WTC11 (cell line): ENCODE measurements at regions not wholly inside any gene's neighbourhood (a gene's known extent, or its start where the extent isn't known, plus 50 kb on each side); places are given as distances from the start of the nearest gene placed in this dataset.

Experiments used
- ATAC-seq: fragments of 200-7000 bp; cut with Tn5 transposase; 2 replicates; pipeline ENCODE4 v1.10.0; 2021; ENCODE audit warnings: mild to moderate bottlenecking, moderate library complexity
- CTCF ChIA-PET: fragments of 300-600 bp; sonication (Branson Sonifier 250); formaldehyde crosslinking; loops from one replicate; lab custom pipeline; 2021; ENCODE audit warnings: antibody characterized with exemption; lab: Charles Lee
- POLR2A ChIA-PET: fragments of 350-600 bp; sonication (Branson Sonifier 250); formaldehyde crosslinking; loops from one replicate; lab custom pipeline; 2021; ENCODE audit warnings: antibody characterized with exemption; lab: Charles Lee
- DNase-seq: peaks from one replicate; pipeline ENCODE4 v3.0.0; 2021; ENCODE audit warnings: low spot score
- H3K27ac Mint-ChIP-seq: 2 replicates; pipeline ENCODE4 v1.8.0; 2021; ENCODE audit warnings: mixed read lengths
- H3K27me3 Mint-ChIP-seq: 2 replicates; pipeline ENCODE4 v1.8.0; 2021; ENCODE audit warnings: low read depth, mild to moderate bottlenecking, moderate library complexity, mixed read lengths
- H3K36me3 Mint-ChIP-seq: 2 replicates; pipeline ENCODE4 v1.8.0; 2021; ENCODE audit warnings: mixed read lengths
- H3K4me1 Mint-ChIP-seq: 2 replicates; pipeline ENCODE4 v1.8.0; 2022; ENCODE audit warnings: mixed read lengths
- H3K4me3 Mint-ChIP-seq: 2 replicates; pipeline ENCODE4 v1.8.0; 2021; ENCODE audit warnings: mild to moderate bottlenecking, moderate library complexity, mixed read lengths
- H3K9me3 Mint-ChIP-seq: 2 replicates; pipeline ENCODE4 v1.8.0; 2021; ENCODE audit warnings: mixed read lengths
- CREM ChIP-seq: sonication (generic); formaldehyde crosslinking; IDR thresholded peaks from 2 replicates; pipeline ENCODE4 v1.8.1; 2022; ENCODE audit warnings: mild to moderate bottlenecking, missing genetic modification reagents, moderate library complexity
- GABPB1 ChIP-seq: sonication (generic); formaldehyde crosslinking; IDR thresholded peaks from 2 replicates; pipeline ENCODE4 v1.8.1; 2023; ENCODE audit warnings: mild to moderate bottlenecking, missing genetic modification reagents
- GRHL2 ChIP-seq: fragments of 250-450 bp; sonication (Bioruptor Pico); IDR thresholded peaks from 2 replicates; pipeline ENCODE4 v1.8.0; 2022; ENCODE audit warnings: mild to moderate bottlenecking, moderate library complexity; ENCODE audit not compliant: insufficient replicate concordance, severe bottlenecking
- JUN ChIP-seq: sonication (generic); formaldehyde crosslinking; IDR thresholded peaks from 2 replicates; pipeline ENCODE4 v1.8.0; 2023; ENCODE audit warnings: mild to moderate bottlenecking, missing genetic modification reagents
- KAT7 ChIP-seq: sonication (generic); formaldehyde crosslinking; IDR thresholded peaks from 2 replicates; pipeline ENCODE4 v1.8.1; 2023; ENCODE audit warnings: missing genetic modification reagents, mild to moderate bottlenecking, borderline replicate concordance
- MXD4 ChIP-seq: fragments of 250-450 bp; sonication (Bioruptor Pico); IDR thresholded peaks from 2 replicates; pipeline ENCODE4 v1.8.0; 2021; ENCODE audit warnings: mild to moderate bottlenecking, moderate library complexity, borderline replicate concordance
- MYBL2 ChIP-seq: sonication (generic); formaldehyde crosslinking; IDR thresholded peaks from 2 replicates; pipeline ENCODE4 v1.8.1; 2023; ENCODE audit warnings: mild to moderate bottlenecking, moderate library complexity, missing genetic modification reagents
- NFATC4 ChIP-seq: fragments of 250-450 bp; sonication (Bioruptor Pico); IDR thresholded peaks from 2 replicates; pipeline ENCODE4 v1.9.0; 2021; ENCODE audit warnings: mild to moderate bottlenecking
- TEAD1 ChIP-seq: sonication (generic); formaldehyde crosslinking; IDR thresholded peaks from 2 replicates; pipeline ENCODE4 v1.8.0; 2022; ENCODE audit warnings: mild to moderate bottlenecking, missing genetic modification reagents
- ZBTB21 ChIP-seq: sonication (generic); formaldehyde crosslinking; IDR thresholded peaks from 2 replicates; pipeline ENCODE4 v1.8.1; 2023; ENCODE audit warnings: mild to moderate bottlenecking, missing genetic modification reagents, borderline replicate concordance
- ZNF219 ChIP-seq: sonication (generic); formaldehyde crosslinking; IDR thresholded peaks from 2 replicates; pipeline ENCODE4 v1.8.0; 2023; ENCODE audit warnings: missing genetic modification reagents, mild to moderate bottlenecking, borderline replicate concordance
- ZNF263 ChIP-seq: sonication (generic); formaldehyde crosslinking; IDR thresholded peaks from 2 replicates; pipeline ENCODE4 v1.8.1; 2022; ENCODE audit warnings: low read depth, mild to moderate bottlenecking, moderate library complexity, missing genetic modification reagents
- ZNF281 ChIP-seq: sonication (generic); formaldehyde crosslinking; IDR thresholded peaks from 2 replicates; pipeline ENCODE4 v1.8.0; 2023; ENCODE audit warnings: mild to moderate bottlenecking, missing genetic modification reagents
- ZNF317 ChIP-seq: sonication (generic); formaldehyde crosslinking; IDR thresholded peaks from 2 replicates; pipeline ENCODE4 v1.8.1; 2023; ENCODE audit warnings: low read depth, mild to moderate bottlenecking, moderate library complexity, missing genetic modification reagents, borderline replicate concordance
- ZNF396 ChIP-seq: fragments of 250-450 bp; sonication (Bioruptor Pico); IDR thresholded peaks from 2 replicates; pipeline ENCODE4 v1.8.0; 2021; ENCODE audit warnings: mild to moderate bottlenecking, moderate library complexity, borderline replicate concordance
- ZNF512 ChIP-seq: sonication (generic); formaldehyde crosslinking; IDR thresholded peaks from 2 replicates; pipeline ENCODE4 v1.8.1; 2022; ENCODE audit warnings: missing genetic modification reagents, borderline replicate concordance
- ZNF671 ChIP-seq: fragments of 250-450 bp; sonication (Bioruptor Pico); IDR thresholded peaks from 2 replicates; pipeline ENCODE4 v1.8.0; 2021; ENCODE audit warnings: mild to moderate bottlenecking

- no peak for TF ChIP-seq ZNF263
- TF ChIP-seq ZNF512 (CRISPR knock-in tag), result no peak
- TF ChIP-seq ZNF317, result no peak
- TF ChIP-seq GRHL2 (CRISPR knock-in tag), result no peak
- no peak for TF ChIP-seq ZNF396 (CRISPR knock-in tag)
- TF ChIP-seq TEAD1 (CRISPR knock-in tag), result no peak
- TF ChIP-seq GABPB1 (CRISPR knock-in tag), result no peak
- TF ChIP-seq ZBTB21 (CRISPR knock-in tag), result no peak
- TF ChIP-seq MYBL2 (CRISPR knock-in tag), result no peak
- TF ChIP-seq NFATC4 (CRISPR knock-in tag), result no peak
- TF ChIP-seq MXD4 (CRISPR knock-in tag), result no peak
- no peak for TF ChIP-seq ZNF671
- no peak for TF ChIP-seq JUN (CRISPR knock-in tag)
- no peak for TF ChIP-seq ZNF281 (CRISPR knock-in tag)
- no peak for TF ChIP-seq ZNF219 (CRISPR knock-in tag)
- no peak for TF ChIP-seq KAT7
These were observed 50.8 kb upstream of the PRDM11 start (continued) for GRCh38 chr11:45095691-45096010.

- POLR2A ChIA-PET, result no interaction called here
These were observed 49.8 kb upstream of the PRDM11 start for GRCh38 chr11:45096636-45097035.

More at GRCh38 chr11:45096636-45097035, 49.8 kb upstream of the PRDM11 start:
- H3K27me3 Mint-ChIP-seq, result peaks cover 5% of the 10 kb centered on the region; the same call in 1 of the 2 replicates
- no peaks in the 10 kb centered on the region for H3K9me3 Mint-ChIP-seq
- peaks cover 35% of the 10 kb centered on the region for H3K4me1 Mint-ChIP-seq
- no peak overlapping the region for H3K27ac Mint-ChIP-seq
- DNase-seq (no peak), ATAC-seq (no peak)
- no peak for TF ChIP-seq CREM (CRISPR knock-in tag)
- no peaks in the 10 kb centered on the region for H3K36me3 Mint-ChIP-seq
- CTCF ChIA-PET, result interaction anchor here (1.3 to 9.9 kb wide), 7 partner anchors 9 to 168 kb away, joined by 3 to 221 read pairs (median 7); no protein-coding TSS in a partner anchor
- no peak overlapping the region for H3K4me3 Mint-ChIP-seq
